ENCODE measurements at regions not wholly inside any gene's neighbourhood (a gene's known extent, or its start where the extent isn't known, plus 50 kb on each side); places are given as distances from the start of the nearest gene placed in this dataset.

DNA sequence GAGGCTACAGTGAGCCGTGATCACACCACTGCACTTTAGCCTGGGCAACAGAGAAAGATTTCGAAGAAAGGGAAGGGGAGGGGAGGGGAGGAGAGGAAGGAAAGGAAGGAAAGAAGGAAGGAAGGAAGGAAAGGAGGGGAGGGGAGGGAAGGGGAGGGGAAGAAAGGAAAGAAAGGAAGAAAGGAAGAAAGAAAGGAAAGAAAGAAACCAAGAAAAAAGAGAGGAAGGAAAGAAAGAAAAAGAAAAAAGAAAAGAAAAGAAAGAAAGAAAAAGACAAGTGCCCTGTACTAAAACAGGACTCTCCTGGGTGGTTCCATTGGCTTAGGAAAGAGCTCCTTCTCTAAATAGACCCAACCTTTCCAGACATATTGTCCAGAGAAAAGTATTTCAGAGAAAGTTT, 136.6 kb downstream of the PXDC1 start:
- TF ChIP-seq CTCF (IDR thresholded peaks at IDR 0.05) (no peak), POLR2A (IDR thresholded peaks at IDR 0.05) (no peak), EP300 (IDR thresholded peaks at IDR 0.05) (no peak), POLR2AphosphoS5 (IDR thresholded peaks at IDR 0.05) (no peak)
